IMR-90 (cell line): ENCODE measurements at regions not wholly inside any gene's neighbourhood (a gene's known extent, or its start where the extent isn't known, plus 50 kb on each side); places are given as distances from the start of the nearest gene placed in this dataset.

Experiments used
- ATAC-seq: fragments of 200-7000 bp; cut with Tn5 transposase; 2 replicates; pipeline ENCODE4 v1.9.1; 2020; ENCODE audit warnings: low read depth, mild to moderate bottlenecking, moderate library complexity
- BruUV-seq: library from RNA; stranded (reverse); fragments of 400-500 nt; replicated peaks from 2 replicates; lab custom pipeline; 2021; lab: Mats Ljungman, UMichigan
- CTCF ChIA-PET: fragments of 300-600 bp; formaldehyde crosslinking; extraction: SDS; loops from one replicate; lab custom pipeline; 2021; ENCODE audit warnings: antibody characterized with exemption; lab: Yijun Ruan, JAX
- POLR2A ChIA-PET: fragments of 300-600 bp; sonication (Branson Sonifier 250); formaldehyde crosslinking; loops from one replicate; lab custom pipeline; 2022; ENCODE audit warnings: antibody characterized with exemption; ENCODE audit not compliant: unreplicated experiment; lab: Charles Lee
- DNase-seq: peaks from one replicate; pipeline ENCODE4 v3.0.0; 2013
- H2AFZ ChIP-seq: replicated peaks from 2 replicates; pipeline ENCODE3; 2013; ENCODE audit warnings: low read length, mild to moderate bottlenecking; ENCODE audit not compliant: poor library complexity
- H2AK5ac ChIP-seq: 2 replicates; pipeline ENCODE4 v1.6.1; 2013; ENCODE audit warnings: low read depth, low read length, inconsistent platforms
- H2AK9ac ChIP-seq: replicated peaks from 2 replicates; pipeline ENCODE3; 2013; ENCODE audit warnings: mild to moderate bottlenecking, low read depth, low read length, moderate library complexity; ENCODE audit not compliant: poor library complexity
- H2BK120ac ChIP-seq: 2 replicates; pipeline ENCODE4 v1.6.1; 2013; ENCODE audit warnings: low read depth, low read length, inconsistent platforms
- H2BK15ac ChIP-seq: 3 replicates; pipeline ENCODE4 v1.6.1; 2013; ENCODE audit warnings: low read depth, low read length, inconsistent platforms
- H2BK20ac ChIP-seq: 2 replicates; pipeline ENCODE4 v1.6.1; 2013; ENCODE audit warnings: low read depth, mild to moderate bottlenecking, inconsistent platforms, low read length, moderate library complexity
- H2BK5ac ChIP-seq: 2 replicates; pipeline ENCODE4 v1.6.1; 2013; ENCODE audit warnings: mild to moderate bottlenecking, low read depth, low read length, inconsistent platforms; ENCODE audit not compliant: poor library complexity, severe bottlenecking
- H3K14ac ChIP-seq: replicated peaks from 2 replicates; pipeline ENCODE4 v1.6.1; 2013; ENCODE audit warnings: low read depth, low read length, inconsistent platforms
- H3K18ac ChIP-seq: 2 replicates; pipeline ENCODE4 v1.6.1; 2013; ENCODE audit warnings: low read depth, low read length, control low read depth
- H3K23ac ChIP-seq: 2 replicates; pipeline ENCODE4 v1.6.1; 2013; ENCODE audit warnings: low read depth, low read length, inconsistent platforms
- H3K27ac ChIP-seq: 2 replicates; pipeline ENCODE4 v1.5.1; 2013; ENCODE audit warnings: mild to moderate bottlenecking, control low read depth, low read length; ENCODE audit not compliant: insufficient read depth
- H3K27me3 ChIP-seq: 2 replicates; pipeline ENCODE4 v1.6.1; 2013; ENCODE audit warnings: low read length; ENCODE audit not compliant: control insufficient read depth, insufficient read depth
- H3K36me3 ChIP-seq: 2 replicates; pipeline ENCODE4 v1.6.1; 2013; ENCODE audit warnings: low read length, mixed read lengths; ENCODE audit not compliant: control insufficient read depth, insufficient read depth
- H3K4ac ChIP-seq: 2 replicates; pipeline ENCODE4 v1.6.1; 2013; ENCODE audit warnings: low read depth, low read length, inconsistent platforms
- H3K4me1 ChIP-seq: 2 replicates; pipeline ENCODE4 v1.6.1; 2013; ENCODE audit warnings: low read length, mixed read lengths; ENCODE audit not compliant: control insufficient read depth, insufficient read depth
- H3K4me2 ChIP-seq: 2 replicates; pipeline ENCODE4 v1.6.1; 2013; ENCODE audit warnings: low read depth, mild to moderate bottlenecking, control low read depth, low read length, moderate library complexity
- H3K4me3 ChIP-seq: 2 replicates; pipeline ENCODE4 v1.5.1; 2013; ENCODE audit warnings: low read depth, mild to moderate bottlenecking, control low read depth, low read length, moderate library complexity; ENCODE audit not compliant: insufficient read depth
- H3K56ac ChIP-seq: 2 replicates; pipeline ENCODE4 v1.6.1; 2013; ENCODE audit warnings: low read length, inconsistent platforms; ENCODE audit not compliant: insufficient read depth; ENCODE audit errors: extremely low read depth
- H3K79me1 ChIP-seq, 2 experiments: 2 replicates each; pipeline ENCODE4 v1.6.1; 2013; ENCODE audit warnings: low read length in 2 of 2, inconsistent platforms in 1 of 2, low read depth in 1 of 2
- H3K9ac ChIP-seq: 2 replicates; pipeline ENCODE4 v1.6.1; 2013; ENCODE audit warnings: low read depth, low read length, control low read depth
- H3K9me1 ChIP-seq: 2 replicates; pipeline ENCODE4 v1.6.1; 2013; ENCODE audit warnings: low read length, inconsistent platforms; ENCODE audit not compliant: insufficient read depth
- H3K9me3 ChIP-seq: 2 replicates; pipeline ENCODE4 v1.6.1; 2013; ENCODE audit warnings: low read length; ENCODE audit not compliant: control insufficient read depth, insufficient read depth
- H4K20me1 ChIP-seq: 2 replicates; pipeline ENCODE4 v1.6.1; 2013; ENCODE audit warnings: low read length, inconsistent platforms; ENCODE audit not compliant: insufficient read depth
- H4K5ac ChIP-seq: 2 replicates; pipeline ENCODE4 v1.6.1; 2013; ENCODE audit warnings: mild to moderate bottlenecking, low read depth, low read length, control low read depth
- H4K8ac ChIP-seq, 2 experiments: 2 replicates each; pipeline ENCODE4 v1.6.1; 2013; ENCODE audit warnings: low read depth in 2 of 2, low read length in 2 of 2, control low read depth in 1 of 2, inconsistent platforms in 1 of 2
- H4K91ac ChIP-seq: 2 replicates; pipeline ENCODE4 v1.6.1; 2013; ENCODE audit warnings: low read depth, low read length, inconsistent platforms; ENCODE audit not compliant: insufficient read depth
- BHLHE40 ChIP-seq: fragments of 150-350 bp; IDR thresholded peaks from 2 replicates; pipeline ENCODE4 v1.6.1; 2016; ENCODE audit warnings: mild to moderate bottlenecking, low read depth, low read length
- MAFK ChIP-seq: IDR thresholded peaks from 2 replicates; pipeline ENCODE4 v1.6.1; 2012; ENCODE audit warnings: low read depth, low read length, improper control_type of control experiment
- WGBS, 2 experiments: methylation state at CpG; one replicate each; pipeline versions ENCODE4 v1.1.5 to v1.1.7; 2013; ENCODE audit warnings: missing lambda C conversion rate in 2 of 2; ENCODE audit not compliant: insufficient read length in 1 of 2; ENCODE audit errors: extremely low coverage in 2 of 2; 5-methylcytosine and 5-hydroxymethylcytosine counted together
- dilution Hi-C: fragments of 300-500 bp; cut with HindIII; formaldehyde crosslinking; loops from one replicate; pipeline ENCODE4 v1.14.3; 2018; ENCODE audit warnings: low sequenced_read_pairs; ENCODE audit not compliant: unreplicated experiment
- in situ Hi-C: fragments of 300-500 bp; cut with MboI; formaldehyde crosslinking; loops from 3 replicates; pipeline ENCODE4 v1.14.3; 2019; ENCODE audit warnings: low sequenced_read_pairs, inconsistent platforms, mixed read lengths
- intact Hi-C: fragments of 100-400 bp; cut with micrococcal nuclease; formaldehyde crosslinking; loops from 2 replicates; pipeline ENCODE4 v1.10.0; 2022

DNA sequence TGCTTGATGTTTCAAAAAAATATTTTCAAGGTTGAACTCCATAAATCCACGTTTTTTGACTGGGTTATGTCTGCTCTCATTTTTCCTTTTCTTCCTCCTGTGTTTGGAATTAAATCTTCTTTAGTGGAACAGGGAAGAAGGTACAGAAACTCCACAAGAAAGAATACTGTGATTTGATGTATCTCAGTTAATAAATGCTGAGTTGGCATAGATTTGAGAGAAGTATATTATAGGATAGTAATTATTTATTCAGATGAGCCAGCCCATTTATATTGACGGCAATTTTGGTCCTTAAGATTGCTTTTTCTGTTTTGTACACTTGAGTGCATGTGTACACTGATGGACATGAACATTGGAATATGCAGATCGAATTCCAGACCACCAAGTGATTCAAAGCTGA lies 481.4 kb downstream of the PSAT1 start:
- H2BK15ac ChIP-seq, result no peak overlapping the region
- no peak overlapping the region for H3K4me3 ChIP-seq
- intact Hi-C loops, result no loop called here
- POLR2A ChIA-PET, result no interaction called here
- H2BK120ac ChIP-seq, result no peak overlapping the region
- TF ChIP-seq BHLHE40 (no peak), MAFK (peak; percentile 96)
- no CpG with 5 or more reads among the region's 3 CpGs for WGBS, 2 experiments
- in situ Hi-C loops, result no loop called here
- 0 out of 2 replicates have a peak, but pooled peaks cover 1% of the 10 kb centered on the region for H3K4me1 ChIP-seq
- H2BK5ac ChIP-seq, result no peak overlapping the region
- H3K36me3 ChIP-seq, result no peaks in the 10 kb centered on the region
- H3K14ac ChIP-seq, result no peak overlapping the region
- no peak overlapping the region for H3K56ac ChIP-seq
- dilution Hi-C loops, result no loop called here
- DNase-seq (no peak), ATAC-seq (no peak)
- no peaks in the 10 kb centered on the region for H3K79me1 ChIP-seq
- no peak overlapping the region for H3K4ac ChIP-seq
- no peak overlapping the region for H2AK9ac ChIP-seq
- H2AFZ ChIP-seq, result no peak overlapping the region
- H3K23ac ChIP-seq, result no peak overlapping the region
- H3K9ac ChIP-seq, result no peak overlapping the region
- no peaks in the 10 kb centered on the region for H3K9me1 ChIP-seq
- H4K5ac ChIP-seq, result no peak overlapping the region
- H3K18ac ChIP-seq, result no peak overlapping the region
- no peaks in the 10 kb centered on the region for H4K20me1 ChIP-seq
- no peak overlapping the region for H4K91ac ChIP-seq
- CTCF ChIA-PET, result no interaction called here
- no peak overlapping the region for H2AK5ac ChIP-seq
- H3K4me2 ChIP-seq, result no peak overlapping the region
- no TSS peak for BruUV-seq
- H3K9me3 ChIP-seq, result no peaks in the 10 kb centered on the region
- H3K27ac ChIP-seq, result no peak overlapping the region
- no peaks in the 10 kb centered on the region for H3K27me3 ChIP-seq
- no peak overlapping the region for H2BK20ac ChIP-seq
- H4K8ac ChIP-seq, result no peak overlapping the region
